ENCODE measurements at regions not wholly inside any gene's neighbourhood (a gene's known extent, or its start where the extent isn't known, plus 50 kb on each side); places are given as distances from the start of the nearest gene placed in this dataset.

- Histone ChIP-seq H2BK5ac (ENCODE audit: insufficient read length, low read length) (no peak overlapping the region), H3T11ph (ENCODE audit: low read length) (no peak overlapping the region), H3K56ac (ENCODE audit: insufficient read length, low read depth, low read length) (no peak overlapping the region), H3K23me2 (ENCODE audit: insufficient read length, low read depth, low read length, poor library complexity, severe bottlenecking) (no peaks in the 10 kb centered on the region), H3K4me2 (ENCODE audit: insufficient read depth, insufficient read length, low read length) (no peak overlapping the region), H2BK120ac (ENCODE audit: low read depth, low read length, poor library complexity, severe bottlenecking) (no peak overlapping the region), H2BK20ac (ENCODE audit: low read depth, low read length, poor library complexity, severe bottlenecking) (no peak overlapping the region), H3K9me3 (ENCODE audit: control insufficient read depth, low read depth, low read length) (no peaks in the 10 kb centered on the region), H3K27me3 (ENCODE audit: insufficient read depth, low read length) (no peaks in the 10 kb centered on the region), H3K9ac (ENCODE audit: extremely low read depth, insufficient read length, low read length) (no peak overlapping the region), H2BK15ac (ENCODE audit: low read depth, low read length) (no peak overlapping the region), H3K4ac (ENCODE audit: low read depth, low read length) (no peak overlapping the region), H3K4me1 (ENCODE audit: insufficient read depth, low read length) (no peaks in the 10 kb centered on the region), H4K8ac (replicated peaks; ENCODE audit: insufficient read length, low read depth, low read length) (no peak overlapping the region), H4K5ac (ENCODE audit: insufficient read length, low read depth, low read length) (no peak overlapping the region), H4K91ac (ENCODE audit: insufficient read length, low read depth, low read length) (no peak overlapping the region), H2BK12ac (ENCODE audit: insufficient read length, low read depth, low read length) (no peak overlapping the region), H3K14ac (ENCODE audit: insufficient read depth, low read length) (no peak overlapping the region), H2AFZ (ENCODE audit: low read length) (no peak overlapping the region), H3K27ac (ENCODE audit: insufficient read length, low read depth, low read length) (no peak overlapping the region), H3K18ac (ENCODE audit: insufficient read length, low read depth, low read length) (no peak overlapping the region), H3K79me1 (ENCODE audit: insufficient read depth, low read depth, low read length, poor library complexity, severe bottlenecking) (no peaks in the 10 kb centered on the region), H3K23ac (ENCODE audit: insufficient read length, low read depth, low read length) (no peak overlapping the region), H2AK5ac (ENCODE audit: insufficient read length, low read length) (no peak overlapping the region), H4K20me1 (ENCODE audit: control insufficient read depth, insufficient read depth, insufficient read length) (no peaks in the 10 kb centered on the region), H3K79me2 (ENCODE audit: insufficient read depth, low read length) (no peaks in the 10 kb centered on the region)
- Mint-ChIP-seq H3K36me3 (ENCODE audit: insufficient read depth in 1 of 3, low read depth in 3 of 3) (no peaks in the 10 kb centered on the region; a peak in 1 of 7 replicates), H3K9me3 (no peaks in the 10 kb centered on the region), H3K27ac (no peak overlapping the region), H3K4me1 (0 out of 4 replicates have a peak, but pooled peaks cover 0 to 3% of the 10 kb centered on the region in 2 experiments), H3K27me3 (ENCODE audit: low read depth) (no peaks in the 10 kb centered on the region; the same call in 1 of the 2 replicates), H3K4me3 (no peak overlapping the region)
- DNase-seq: peak; percentile 36
- WGBS (ENCODE audit: extremely low coverage, insufficient read length, low lambda C conversion rate): no CpG with 5 or more reads among the region's 4 CpGs
- TF ChIP-seq, protein P1, sequence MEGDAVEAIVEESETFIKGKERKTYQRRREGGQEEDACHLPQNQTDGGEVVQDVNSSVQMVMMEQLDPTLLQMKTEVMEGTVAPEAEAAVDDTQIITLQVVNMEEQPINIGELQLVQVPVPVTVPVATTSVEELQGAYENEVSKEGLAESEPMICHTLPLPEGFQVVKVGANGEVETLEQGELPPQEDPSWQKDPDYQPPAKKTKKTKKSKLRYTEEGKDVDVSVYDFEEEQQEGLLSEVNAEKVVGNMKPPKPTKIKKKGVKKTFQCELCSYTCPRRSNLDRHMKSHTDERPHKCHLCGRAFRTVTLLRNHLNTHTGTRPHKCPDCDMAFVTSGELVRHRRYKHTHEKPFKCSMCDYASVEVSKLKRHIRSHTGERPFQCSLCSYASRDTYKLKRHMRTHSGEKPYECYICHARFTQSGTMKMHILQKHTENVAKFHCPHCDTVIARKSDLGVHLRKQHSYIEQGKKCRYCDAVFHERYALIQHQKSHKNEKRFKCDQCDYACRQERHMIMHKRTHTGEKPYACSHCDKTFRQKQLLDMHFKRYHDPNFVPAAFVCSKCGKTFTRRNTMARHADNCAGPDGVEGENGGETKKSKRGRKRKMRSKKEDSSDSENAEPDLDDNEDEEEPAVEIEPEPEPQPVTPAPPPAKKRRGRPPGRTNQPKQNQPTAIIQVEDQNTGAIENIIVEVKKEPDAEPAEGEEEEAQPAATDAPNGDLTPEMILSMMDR (conservative IDR thresholded peaks at IDR 0.05): peak; percentile 41; the same call in 2 of the 3 replicates
Observed at GRCh38 chr2:19541884-19542283, 183.5 kb upstream of the OSR1 start.

All from H9 (cell line).